Common myeloid progenitor, CD34-positive (primary cell): ENCODE measurements at regions not wholly inside any gene's neighbourhood (a gene's known extent, or its start where the extent isn't known, plus 50 kb on each side); places are given as distances from the start of the nearest gene placed in this dataset.

Experiments used
- CTCF ChIA-PET: fragments of 350-600 bp; sonication (Branson Sonifier 250); formaldehyde crosslinking; loops from one replicate; lab custom pipeline; 2021; ENCODE audit warnings: antibody characterized with exemption; lab: Charles Lee
- POLR2A ChIA-PET: fragments of 350-600 bp; sonication (Branson Sonifier 250); formaldehyde crosslinking; loops from one replicate; lab custom pipeline; 2021; ENCODE audit warnings: antibody characterized with exemption; lab: Charles Lee
- DNase-seq, 3 donors: peaks; one replicate each; pipeline versions ENCODE4 v3.0.0 to v3.0.0-alpha.2; 2013
- H3K27ac ChIP-seq, 2 experiments: 1 replicate in 1 of 2; 2 replicates in 1 of 2; pipeline ENCODE4 v1.7.0; 2013; ENCODE audit warnings: inconsistent platforms in 2 of 2, low read length in 2 of 2, mild to moderate bottlenecking in 2 of 2, low read depth in 1 of 2, moderate library complexity in 1 of 2; ENCODE audit not compliant: severe bottlenecking in 2 of 2, insufficient read depth in 1 of 2, poor library complexity in 1 of 2
- H3K27me3 ChIP-seq, 5 experiments: replicated peaks in 2 of 5; 1 replicate in 3 of 5; 2 replicates in 2 of 5; pipeline versions ENCODE4 v1.6.1 to v1.7.0; 2013; ENCODE audit warnings: low read length in 4 of 5, mild to moderate bottlenecking in 2 of 5, moderate library complexity in 2 of 5, inconsistent platforms in 1 of 5; ENCODE audit not compliant: insufficient read depth in 5 of 5, control insufficient read depth in 4 of 5
- H3K36me3 ChIP-seq, 4 experiments: 1 replicate in 2 of 4; 2 replicates in 2 of 4; pipeline versions ENCODE4 v1.6.1 to v1.7.0; 2013; ENCODE audit warnings: low read length in 3 of 4, control low read depth in 1 of 4, mild to moderate bottlenecking in 1 of 4; ENCODE audit not compliant: control insufficient read depth in 4 of 4, insufficient read depth in 4 of 4
- H3K4me1 ChIP-seq, 4 experiments: 1 replicate in 3 of 4; 2 replicates in 1 of 4; pipeline versions ENCODE4 v1.6.1 to v1.7.1; 2013; ENCODE audit warnings: low read length in 3 of 4, mild to moderate bottlenecking in 3 of 4, control low read depth in 1 of 4, inconsistent platforms in 1 of 4, moderate library complexity in 1 of 4; ENCODE audit not compliant: control insufficient read depth in 4 of 4, insufficient read depth in 4 of 4; ENCODE audit errors: control extremely low read depth in 1 of 4
- H3K4me3 ChIP-seq, 7 experiments: 1 replicate in 4 of 7; 2 replicates in 3 of 7; pipeline versions ENCODE4 v1.5.1 to v1.7.0; 2013; ENCODE audit warnings: mild to moderate bottlenecking in 7 of 7, low read length in 6 of 7, moderate library complexity in 6 of 7, inconsistent platforms in 2 of 7, low read depth in 2 of 7, control low read depth in 1 of 7; ENCODE audit not compliant: insufficient read depth in 4 of 7, control insufficient read depth in 1 of 7; ENCODE audit errors: extremely low read depth in 1 of 7
- H3K9me3 ChIP-seq, 5 experiments: 1 replicate in 4 of 5; 2 replicates in 1 of 5; pipeline versions ENCODE4 v1.6.1 to v1.7.1; 2013; ENCODE audit warnings: low read length in 4 of 5, mild to moderate bottlenecking in 2 of 5, inconsistent platforms in 1 of 5, low read depth in 1 of 5, moderate library complexity in 1 of 5; ENCODE audit not compliant: control insufficient read depth in 4 of 5, insufficient read depth in 2 of 5; ENCODE audit errors: control extremely low read depth in 1 of 5
- WGBS: methylation state at CpG from one replicate; pipeline ENCODE4 v1.1.5; 2013; ENCODE audit not compliant: insufficient coverage; 5-methylcytosine and 5-hydroxymethylcytosine counted together

DNA sequence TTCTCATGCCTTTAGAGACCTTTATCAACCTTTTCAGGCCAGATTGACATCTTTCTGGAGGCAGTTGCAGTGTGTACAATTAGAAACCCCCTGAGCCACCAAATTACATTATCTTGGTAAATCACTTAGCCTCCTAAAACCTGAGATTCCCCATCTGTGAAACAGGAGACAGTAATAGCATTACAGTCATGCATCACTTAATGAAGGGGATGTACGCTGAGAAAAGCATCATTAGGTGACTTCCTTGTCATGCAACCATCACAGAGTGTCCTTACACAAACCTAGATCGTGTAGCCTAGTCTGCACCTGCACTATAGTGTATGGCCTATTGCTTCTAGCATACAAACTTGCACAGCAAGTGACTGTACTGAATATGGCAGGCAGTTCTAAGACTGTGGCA is 400.8 kb upstream of the CNTN3 start:
- WGBS, result 69% methylated on average over 2 of the region's 2 CpGs
- no peak for DNase-seq
- Histone ChIP-seq H3K27ac (no peak overlapping the region), H3K36me3 (no peaks in the 10 kb centered on the region), H3K4me3 (no peak overlapping the region), H3K9me3 (no peaks in the 10 kb centered on the region), H3K27me3 (no peaks in the 10 kb centered on the region), H3K4me1 (no peaks in the 10 kb centered on the region)
- ChIA-PET CTCF (no interaction called here), POLR2A (no interaction called here)

DNA sequence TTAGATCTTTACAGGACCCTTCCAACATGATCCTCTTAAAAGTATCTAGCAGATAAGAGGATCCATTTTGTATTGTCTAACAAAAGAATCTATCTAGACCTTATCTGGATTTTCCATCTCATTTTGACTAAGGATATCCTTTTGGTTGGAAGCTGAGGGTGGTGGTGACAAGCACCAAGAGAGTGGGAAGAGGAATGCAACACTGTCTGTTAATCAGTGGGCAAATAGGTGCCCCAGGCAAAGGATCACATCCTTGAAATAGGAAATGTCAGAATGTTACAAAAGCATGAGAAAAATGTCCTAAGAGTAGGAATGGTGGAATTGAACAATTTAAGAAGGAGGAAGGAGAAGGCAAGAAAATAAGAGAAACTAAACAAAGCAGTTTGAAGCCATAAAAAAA is 420.7 kb upstream of the CNTN3 start:
- Histone ChIP-seq H3K9me3 (no peaks in the 10 kb centered on the region), H3K27me3 (no peaks in the 10 kb centered on the region), H3K4me1 (no peaks in the 10 kb centered on the region), H3K27ac (no peak overlapping the region), H3K4me3 (no peak overlapping the region), H3K36me3 (no peaks in the 10 kb centered on the region)
- CTCF ChIA-PET, result interaction anchor here (0.8 kb wide), 1 partner anchor 12 kb away, joined by 3 read pairs; no protein-coding TSS in a partner anchor
- DNase-seq, result no peak
- POLR2A ChIA-PET, result no interaction called here

DNA sequence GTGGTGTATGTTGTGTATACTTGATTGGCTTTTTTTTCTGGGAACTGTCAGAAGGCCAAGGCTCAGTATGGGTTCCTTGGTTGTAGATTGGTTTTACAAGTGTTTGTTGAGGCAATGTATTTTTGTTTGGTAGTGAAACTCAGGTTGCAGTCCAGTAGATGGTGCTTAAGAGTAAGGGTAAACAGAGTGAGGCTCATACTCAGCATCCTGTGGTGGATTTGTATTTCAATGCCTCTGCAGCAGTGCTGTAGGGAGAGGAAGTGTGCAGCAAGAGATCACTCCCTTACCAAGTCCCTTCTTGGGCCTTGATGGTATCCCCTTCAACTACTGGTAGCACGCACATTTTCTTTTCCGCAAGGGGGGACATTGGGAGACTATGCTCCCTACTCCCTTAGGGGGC is 428.5 kb upstream of the CNTN3 start:
- no peak for DNase-seq
- Histone ChIP-seq H3K27ac (no peak overlapping the region), H3K36me3 (no peaks in the 10 kb centered on the region), H3K27me3 (no peaks in the 10 kb centered on the region), H3K4me3 (no peak overlapping the region), H3K9me3 (peaks cover 0 to 18% (median 4%) of the 10 kb centered on the region in 5 experiments), H3K4me1 (no peaks in the 10 kb centered on the region)
- CTCF ChIA-PET, result no interaction called here
- POLR2A ChIA-PET, result no interaction called here
- 90% methylated on average over 2 of the region's 2 CpGs for WGBS

DNA sequence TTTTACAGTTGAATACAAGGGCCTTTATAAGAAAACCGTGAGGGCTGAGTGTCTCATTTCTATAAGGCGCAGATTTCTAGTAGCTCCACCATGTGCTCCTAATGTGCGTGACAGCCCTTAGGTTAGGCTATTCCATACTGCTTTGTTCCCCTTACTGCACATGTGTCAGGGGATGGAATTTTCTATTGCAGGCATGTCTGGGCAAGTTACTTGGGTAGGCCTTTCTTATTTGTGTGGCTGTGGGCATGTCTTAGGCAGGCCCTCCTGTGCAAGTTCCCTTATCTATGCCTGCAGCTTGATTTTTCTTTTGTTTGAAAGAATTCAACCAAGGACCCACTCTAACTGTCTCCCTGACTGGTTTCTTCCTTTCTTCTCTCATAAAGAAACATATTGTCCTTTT is 434.2 kb upstream of the CNTN3 start:
- no peaks in the 10 kb centered on the region for H3K36me3 ChIP-seq
- H3K4me3 ChIP-seq, result no peak overlapping the region
- H3K27ac ChIP-seq, result no peak overlapping the region
- no peaks in the 10 kb centered on the region for H3K4me1 ChIP-seq
- DNase-seq, result no peak
- ChIA-PET POLR2A (no interaction called here), CTCF (no interaction called here)
- H3K27me3 ChIP-seq, result no peaks in the 10 kb centered on the region
- H3K9me3 ChIP-seq, result peaks cover 0 to 4% (median 0%) of the 10 kb centered on the region in 5 experiments
- WGBS, result 87% methylated on average over 2 of the region's 3 CpGs

DNA sequence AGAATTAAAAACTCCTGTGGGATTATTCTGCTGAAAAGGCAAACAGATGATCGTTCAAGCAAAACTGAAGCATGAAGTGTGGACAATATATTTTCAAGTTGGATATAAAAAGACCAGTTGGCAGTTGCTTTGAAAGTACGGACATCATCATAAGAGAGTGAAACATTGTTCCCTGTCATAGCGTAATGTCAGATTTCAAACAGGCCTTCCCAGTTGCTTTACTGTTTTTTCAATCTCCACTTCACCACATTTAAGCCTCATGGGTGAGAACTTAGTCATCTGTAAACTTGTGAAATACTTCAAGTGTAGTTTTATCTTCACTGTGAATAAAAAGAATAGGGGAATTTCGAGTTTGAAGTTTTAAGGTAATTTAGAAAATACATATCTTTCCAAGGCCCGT is 435.1 kb upstream of the CNTN3 start:
- Histone ChIP-seq H3K36me3 (no peaks in the 10 kb centered on the region), H3K27ac (no peak overlapping the region), H3K4me1 (no peaks in the 10 kb centered on the region), H3K27me3 (no peaks in the 10 kb centered on the region), H3K4me3 (no peak overlapping the region), H3K9me3 (peaks cover 0 to 1% (median 0%) of the 10 kb centered on the region in 5 experiments)
- WGBS, result 93% methylated on average over 3 of the region's 5 CpGs
- ChIA-PET CTCF (no interaction called here), POLR2A (no interaction called here)
- DNase-seq, result no peak

DNA sequence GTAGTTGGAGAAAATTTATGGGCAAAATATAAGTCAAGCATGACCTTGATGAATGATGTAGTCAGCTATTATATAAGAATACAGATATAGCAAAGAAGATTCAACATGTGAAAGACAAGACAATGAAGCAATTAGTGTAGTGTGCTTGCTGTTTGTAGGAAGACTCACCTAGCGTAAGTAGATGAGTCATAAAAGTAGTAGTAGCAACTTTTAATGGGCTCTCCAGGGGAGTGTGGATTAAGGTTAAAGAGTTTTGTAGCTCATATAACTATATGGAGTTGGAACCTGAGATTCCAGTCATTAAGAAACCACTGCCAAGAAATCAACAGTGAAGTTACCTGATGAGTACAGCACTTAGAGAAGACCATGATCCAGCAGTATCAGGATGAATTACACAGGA is 444.7 kb upstream of the CNTN3 start:
- ChIA-PET CTCF (no interaction called here), POLR2A (no interaction called here)
- Histone ChIP-seq H3K4me1 (no peaks in the 10 kb centered on the region), H3K9me3 (no peaks in the 10 kb centered on the region), H3K36me3 (no peaks in the 10 kb centered on the region), H3K27me3 (no peaks in the 10 kb centered on the region), H3K4me3 (no peak overlapping the region), H3K27ac (no peak overlapping the region)
- WGBS, result 100% methylated on average over 1 of the region's 1 CpG
- DNase-seq, result no peak

DNA sequence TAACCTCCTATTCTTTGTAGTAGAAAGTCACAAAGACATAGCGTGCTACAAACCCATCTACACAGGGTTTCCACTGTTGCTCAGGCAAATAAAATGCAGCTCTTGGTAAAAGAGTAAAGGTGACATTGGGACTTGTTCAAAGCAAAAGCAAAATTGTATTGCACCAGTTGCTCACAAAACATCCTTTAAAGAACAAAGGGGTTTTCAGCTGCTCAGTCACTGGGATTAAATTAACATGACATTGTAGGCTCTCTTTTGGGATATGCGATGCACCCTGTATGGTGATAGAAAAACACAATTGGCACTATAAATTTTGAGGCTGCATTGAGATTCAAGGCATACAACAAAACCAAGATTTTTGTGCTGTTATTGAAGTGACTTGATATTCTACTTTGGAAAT is 447.3 kb upstream of the CNTN3 start:
- 100% methylated on average over 1 of the region's 2 CpGs for WGBS
- no peak overlapping the region for H3K27ac ChIP-seq

More for the DNA sequence above, 447.3 kb upstream of the CNTN3 start:
- H3K36me3 ChIP-seq, result no peaks in the 10 kb centered on the region
- POLR2A ChIA-PET, result no interaction called here
- no peak overlapping the region for H3K4me3 ChIP-seq
- H3K4me1 ChIP-seq, result no peaks in the 10 kb centered on the region
- CTCF ChIA-PET, result no interaction called here
- DNase-seq, result no peak
- no peaks in the 10 kb centered on the region for H3K27me3 ChIP-seq
- H3K9me3 ChIP-seq, result no peaks in the 10 kb centered on the region
